Nephron (organoid): ENCODE measurements at regions not wholly inside any gene's neighbourhood (a gene's known extent, or its start where the extent isn't known, plus 50 kb on each side); places are given as distances from the start of the nearest gene placed in this dataset.

Experiments
- H3K27ac Mint-ChIP-seq, 3 experiments: 2 replicates each; pipeline ENCODE4 v1.8.0; 2020; ENCODE audit warnings: mixed read lengths in 3 of 3, mild to moderate bottlenecking in 2 of 3, moderate library complexity in 1 of 3
- H3K27me3 Mint-ChIP-seq: 2 replicates; pipeline ENCODE4 v1.8.0; 2021; ENCODE audit warnings: low read depth, mild to moderate bottlenecking, moderate library complexity, mixed read lengths
- H3K36me3 Mint-ChIP-seq: 2 replicates; pipeline ENCODE4 v1.8.0; 2020; ENCODE audit warnings: low read depth, mixed read lengths
- H3K4me1 Mint-ChIP-seq: 2 replicates; pipeline ENCODE4 v1.8.0; 2020; ENCODE audit warnings: mixed read lengths
- H3K4me3 Mint-ChIP-seq, 3 experiments: 2 replicates each; pipeline ENCODE4 v1.8.0; 2020; ENCODE audit warnings: mild to moderate bottlenecking in 3 of 3, mixed read lengths in 3 of 3, moderate library complexity in 2 of 3
- H3K9me3 Mint-ChIP-seq: 2 replicates; pipeline ENCODE4 v1.8.0; 2020; ENCODE audit warnings: mixed read lengths
- TF ChIP-seq, protein P1 (sequence below), 3 experiments: fragments of 200-600 bp; sonication (generic); IDR thresholded peaks; one replicate each; pipeline ENCODE4 v1.5.0; 2021; ENCODE audit warnings: antibody characterized with exemption in 3 of 3; ENCODE audit not compliant: unreplicated experiment in 3 of 3

DNA sequence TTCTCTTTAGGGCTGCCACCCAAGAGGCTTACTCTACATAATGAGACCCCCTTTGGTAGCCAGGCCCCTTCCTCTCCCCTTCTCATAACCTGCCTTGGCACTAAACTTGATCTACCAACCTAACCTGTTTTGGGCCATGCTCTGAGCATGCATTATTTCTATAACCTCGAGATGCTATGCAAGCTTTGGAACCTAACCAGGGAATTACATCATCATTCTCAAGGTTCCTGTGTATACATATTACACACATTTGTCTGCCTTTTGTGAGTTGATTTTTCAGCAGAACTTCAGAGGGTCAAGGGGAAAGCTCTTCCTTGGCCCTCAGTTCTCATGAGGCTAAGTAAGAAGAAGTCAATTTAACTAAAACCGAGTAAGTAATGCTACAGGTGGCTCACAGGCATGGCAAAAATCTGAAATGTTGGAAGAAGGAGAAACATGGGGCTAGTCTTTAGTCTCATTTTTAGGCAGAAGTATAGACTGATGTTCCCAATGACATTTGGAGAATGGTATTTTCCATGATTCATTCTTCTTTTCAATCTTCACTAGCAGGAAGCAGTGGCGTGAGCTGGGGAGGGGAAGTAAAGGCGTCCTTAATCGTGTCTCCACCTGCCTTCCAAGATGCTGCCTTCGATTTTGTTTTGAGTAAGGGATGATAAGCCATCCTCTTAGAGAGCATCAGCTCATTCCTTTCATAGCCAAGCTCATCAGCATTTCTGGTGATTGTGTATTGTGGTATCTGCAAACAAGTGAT, 308.4 kb downstream of the ABCC12 start:
- Mint-ChIP-seq H3K36me3 (no peaks in the 10 kb centered on the region), H3K9me3 (no peaks in the 10 kb centered on the region), H3K27ac (no peak overlapping the region), H3K27me3 (peaks cover under 1% of the 10 kb centered on the region), H3K4me1 (no peaks in the 10 kb centered on the region), H3K4me3 (no peak overlapping the region)
- TF ChIP-seq, protein P1, sequence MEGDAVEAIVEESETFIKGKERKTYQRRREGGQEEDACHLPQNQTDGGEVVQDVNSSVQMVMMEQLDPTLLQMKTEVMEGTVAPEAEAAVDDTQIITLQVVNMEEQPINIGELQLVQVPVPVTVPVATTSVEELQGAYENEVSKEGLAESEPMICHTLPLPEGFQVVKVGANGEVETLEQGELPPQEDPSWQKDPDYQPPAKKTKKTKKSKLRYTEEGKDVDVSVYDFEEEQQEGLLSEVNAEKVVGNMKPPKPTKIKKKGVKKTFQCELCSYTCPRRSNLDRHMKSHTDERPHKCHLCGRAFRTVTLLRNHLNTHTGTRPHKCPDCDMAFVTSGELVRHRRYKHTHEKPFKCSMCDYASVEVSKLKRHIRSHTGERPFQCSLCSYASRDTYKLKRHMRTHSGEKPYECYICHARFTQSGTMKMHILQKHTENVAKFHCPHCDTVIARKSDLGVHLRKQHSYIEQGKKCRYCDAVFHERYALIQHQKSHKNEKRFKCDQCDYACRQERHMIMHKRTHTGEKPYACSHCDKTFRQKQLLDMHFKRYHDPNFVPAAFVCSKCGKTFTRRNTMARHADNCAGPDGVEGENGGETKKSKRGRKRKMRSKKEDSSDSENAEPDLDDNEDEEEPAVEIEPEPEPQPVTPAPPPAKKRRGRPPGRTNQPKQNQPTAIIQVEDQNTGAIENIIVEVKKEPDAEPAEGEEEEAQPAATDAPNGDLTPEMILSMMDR (IDR thresholded peaks at IDR 0.05; ENCODE audit: unreplicated experiment in 3 of 3): no peak

DNA sequence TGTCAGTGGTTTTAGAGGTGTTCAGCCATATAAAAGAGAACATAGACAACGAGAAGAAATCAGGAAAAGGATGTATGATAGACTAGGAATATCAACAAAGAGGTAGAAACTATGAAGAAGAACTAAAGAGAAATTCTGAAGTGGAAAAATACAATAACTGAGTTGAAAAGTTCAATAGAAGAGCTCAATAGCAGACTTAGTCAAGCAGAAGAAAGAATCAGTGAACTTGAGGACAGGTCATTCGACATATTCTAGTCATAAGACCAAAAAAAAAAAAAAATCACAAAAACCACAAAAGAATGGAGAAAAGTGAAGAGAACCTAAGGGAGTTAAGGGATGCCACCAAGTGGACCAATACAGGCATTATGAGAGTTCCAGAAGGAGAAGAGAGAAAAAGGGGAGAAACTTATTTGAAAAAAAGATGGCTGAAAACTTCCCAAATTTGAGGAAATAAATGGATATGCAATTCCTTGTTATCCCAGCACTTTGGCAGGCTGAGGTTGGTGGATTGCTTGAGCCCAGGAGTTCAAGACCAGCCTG, 321.2 kb downstream of the ABCC12 start:
- TF ChIP-seq, protein P1 (IDR thresholded peaks at IDR 0.05; ENCODE audit: unreplicated experiment in 3 of 3): no peak
- no peaks in the 10 kb centered on the region for H3K27me3 Mint-ChIP-seq
- no peak overlapping the region for H3K4me3 Mint-ChIP-seq
- H3K27ac Mint-ChIP-seq: no peak overlapping the region
- H3K36me3 Mint-ChIP-seq: no peaks in the 10 kb centered on the region
- peaks cover 25% of the 10 kb centered on the region for H3K9me3 Mint-ChIP-seq
- H3K4me1 Mint-ChIP-seq: no peaks in the 10 kb centered on the region

DNA sequence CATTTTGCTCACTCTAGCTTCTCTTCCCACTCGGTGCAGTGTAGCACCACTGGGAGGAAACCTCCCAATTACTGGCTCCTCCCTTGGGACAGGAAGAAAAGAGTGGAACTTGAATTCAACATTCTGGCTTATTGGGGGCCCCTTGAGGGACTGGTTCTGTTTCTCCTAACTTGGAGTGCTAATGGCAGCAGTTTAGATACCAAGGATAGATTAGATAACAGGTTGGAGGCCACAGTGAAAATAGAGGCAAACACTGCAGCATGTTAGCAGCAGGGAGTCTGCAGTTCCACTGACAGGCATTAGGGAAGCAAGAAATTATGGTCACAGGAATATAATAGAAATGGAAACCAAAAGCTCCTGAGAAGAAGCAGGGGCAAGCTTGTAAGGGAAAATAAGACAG, 322.0 kb downstream of the ABCC12 start:
- no peak overlapping the region for H3K27ac Mint-ChIP-seq
- H3K27me3 Mint-ChIP-seq: no peaks in the 10 kb centered on the region
- TF ChIP-seq, protein P1 (IDR thresholded peaks at IDR 0.05; ENCODE audit: unreplicated experiment in 3 of 3): no peak
- no peaks in the 10 kb centered on the region for H3K4me1 Mint-ChIP-seq
- peaks cover 20% of the 10 kb centered on the region for H3K9me3 Mint-ChIP-seq
- H3K36me3 Mint-ChIP-seq: no peaks in the 10 kb centered on the region
- no peak overlapping the region for H3K4me3 Mint-ChIP-seq

DNA sequence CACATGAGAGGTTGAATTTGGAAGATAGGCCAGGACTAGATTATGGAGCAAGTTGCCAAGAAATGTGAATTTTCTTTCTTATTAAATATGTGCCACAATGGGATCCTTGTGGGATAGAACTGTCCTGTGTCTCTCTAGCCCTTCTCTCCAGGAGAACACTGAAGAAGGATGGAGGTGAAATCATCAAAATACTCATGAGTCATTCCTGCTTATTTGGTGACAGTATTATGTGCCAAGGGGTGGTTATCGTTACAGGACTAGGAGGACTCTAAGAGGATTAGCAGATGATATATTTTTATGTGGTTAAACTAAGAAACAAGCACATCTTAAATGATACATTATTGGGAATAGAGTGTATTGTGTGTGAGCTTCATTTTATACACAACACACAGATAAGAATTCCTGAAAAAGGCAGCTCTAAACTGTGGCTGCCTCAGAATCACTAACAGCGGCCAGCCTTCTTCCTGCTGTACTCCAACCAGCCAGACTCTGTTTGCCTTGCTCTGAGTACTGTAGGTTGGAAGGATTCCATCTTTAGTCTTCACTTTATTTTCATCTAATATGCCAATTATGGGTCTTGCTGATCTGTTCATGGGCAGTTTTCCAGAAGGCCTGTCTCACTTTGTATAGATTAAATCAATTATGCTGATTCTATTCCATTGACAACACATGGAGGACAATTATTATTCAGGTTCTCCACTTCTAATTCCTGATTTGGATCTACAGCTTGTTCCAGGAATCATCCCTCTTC, 325.8 kb downstream of the ABCC12 start:
- H3K36me3 Mint-ChIP-seq: no peaks in the 10 kb centered on the region
- no peaks in the 10 kb centered on the region for H3K4me1 Mint-ChIP-seq
- H3K27me3 Mint-ChIP-seq: no peaks in the 10 kb centered on the region
- H3K9me3 Mint-ChIP-seq: peaks cover 17% of the 10 kb centered on the region
- H3K4me3 Mint-ChIP-seq: no peak overlapping the region
- H3K27ac Mint-ChIP-seq: no peak overlapping the region
- TF ChIP-seq, protein P1 (IDR thresholded peaks at IDR 0.05; ENCODE audit: unreplicated experiment in 3 of 3): no peak

DNA sequence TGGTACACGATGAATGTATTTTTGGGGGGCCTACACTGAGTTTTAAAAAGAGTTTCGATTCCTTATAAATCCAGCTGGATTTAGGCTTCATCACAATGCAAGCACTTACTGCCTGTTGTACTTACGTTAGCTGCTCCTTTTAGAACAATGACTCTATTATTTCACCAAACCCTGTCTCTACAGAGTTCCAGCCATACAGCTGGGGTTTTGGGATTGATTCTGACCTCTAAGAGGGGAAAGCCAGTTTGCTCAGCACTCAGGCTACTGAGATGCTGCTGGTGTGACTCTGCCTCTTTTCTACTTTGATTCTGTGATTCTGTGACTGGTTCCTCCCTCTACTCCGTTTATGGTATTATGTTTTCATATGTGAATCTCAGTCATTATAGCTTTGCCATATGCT, 329.7 kb downstream of the ABCC12 start:
- Mint-ChIP-seq H3K4me3 (no peak overlapping the region), H3K9me3 (peaks cover 2% of the 10 kb centered on the region), H3K4me1 (no peaks in the 10 kb centered on the region), H3K36me3 (no peaks in the 10 kb centered on the region), H3K27ac (no peak overlapping the region), H3K27me3 (no peaks in the 10 kb centered on the region)
- TF ChIP-seq, protein P1 (IDR thresholded peaks at IDR 0.05; ENCODE audit: unreplicated experiment in 3 of 3): no peak
